Pulmonary artery endothelial cell (primary cell): ENCODE measurements at regions not wholly inside any gene's neighbourhood (a gene's known extent, or its start where the extent isn't known, plus 50 kb on each side); places are given as distances from the start of the nearest gene placed in this dataset.
"Not testable (repeated sequence)": the region's sequence is repeated elsewhere in the genome, so short reads cannot be mapped to it uniquely, and the experiment has no call there.

ENCODE experiments used
- DNase-seq: peaks from one replicate; pipeline ENCODE4 v3.0.0-alpha.2; 2011; ENCODE audit warnings: low read depth, low spot score

GRCh38 chr6:28794175-28795002 is 129.4 kb downstream of the TRIM27 start:
- DNase-seq: no peak

- DNase-seq: not testable (repeated sequence)
Observed at GRCh38 chr6:28800647-28801046, 123.1 kb downstream of the TRIM27 start.

- no peak for DNase-seq
Observed at GRCh38 chr6:28802417-28803336, 121.1 kb downstream of the TRIM27 start.

GRCh38 chr6:28803337-28803709 is 120.5 kb downstream of the TRIM27 start:
- DNase-seq: no peak

GRCh38 chr6:28807682-28808280 is 116.0 kb downstream of the TRIM27 start:
- no peak for DNase-seq

- DNase-seq: no peak
Observed at GRCh38 chr6:28808383-28808782, 115.4 kb downstream of the TRIM27 start.

- no peak for DNase-seq
Observed at GRCh38 chr6:28809947-28810658, 113.7 kb downstream of the TRIM27 start.

GRCh38 chr6:28810659-28811053 is 113.1 kb downstream of the TRIM27 start:
- DNase-seq: no peak

GRCh38 chr6:28811873-28812272 is 111.9 kb downstream of the TRIM27 start:
- no peak for DNase-seq

- no peak for DNase-seq
Observed at GRCh38 chr6:28812778-28813569, 110.8 kb downstream of the TRIM27 start.

- DNase-seq: no peak
Observed at GRCh38 chr6:28814032-28814976, 109.5 kb downstream of the TRIM27 start.

GRCh38 chr6:28816339-28816908 is 107.4 kb downstream of the TRIM27 start:
- DNase-seq: no peak

GRCh38 chr6:28816909-28817807 is 106.6 kb downstream of the TRIM27 start:
- DNase-seq: no peak

- DNase-seq: no peak
Observed at GRCh38 chr6:28817808-28818145, 106.0 kb downstream of the TRIM27 start.

GRCh38 chr6:28824793-28825731 is 98.7 kb downstream of the TRIM27 start:
- DNase-seq: no peak

GRCh38 chr6:28825732-28826293 is 98.0 kb downstream of the TRIM27 start:
- no peak for DNase-seq

- DNase-seq: not testable (repeated sequence)
Observed at GRCh38 chr6:28831683-28832082, 92.1 kb downstream of the TRIM27 start.
